ENCODE measurements at regions not wholly inside any gene's neighbourhood (a gene's known extent, or its start where the extent isn't known, plus 50 kb on each side); places are given as distances from the start of the nearest gene placed in this dataset.

DNA sequence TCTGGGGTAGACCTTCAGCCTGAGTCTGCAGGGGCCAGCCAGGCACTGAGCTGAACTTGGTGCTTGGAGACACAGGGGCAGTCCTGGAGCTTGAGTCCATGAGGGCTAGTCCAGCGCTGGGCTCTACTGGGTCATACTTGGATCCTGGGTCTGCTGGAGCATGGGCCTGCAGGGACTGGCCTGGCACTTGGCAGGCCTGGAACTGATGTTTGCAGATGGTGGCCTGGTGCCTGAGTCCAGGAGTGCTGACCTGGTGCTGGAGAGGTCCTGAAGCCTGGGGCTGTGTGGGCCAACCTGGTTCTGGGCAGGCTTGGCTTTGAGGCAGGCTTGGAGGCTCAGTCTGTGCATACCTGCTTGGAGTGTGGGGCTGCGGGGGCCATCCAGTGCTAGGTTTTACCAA, 143.4 kb upstream of the DSCAM start:
- DNase-seq: no peak

DNA sequence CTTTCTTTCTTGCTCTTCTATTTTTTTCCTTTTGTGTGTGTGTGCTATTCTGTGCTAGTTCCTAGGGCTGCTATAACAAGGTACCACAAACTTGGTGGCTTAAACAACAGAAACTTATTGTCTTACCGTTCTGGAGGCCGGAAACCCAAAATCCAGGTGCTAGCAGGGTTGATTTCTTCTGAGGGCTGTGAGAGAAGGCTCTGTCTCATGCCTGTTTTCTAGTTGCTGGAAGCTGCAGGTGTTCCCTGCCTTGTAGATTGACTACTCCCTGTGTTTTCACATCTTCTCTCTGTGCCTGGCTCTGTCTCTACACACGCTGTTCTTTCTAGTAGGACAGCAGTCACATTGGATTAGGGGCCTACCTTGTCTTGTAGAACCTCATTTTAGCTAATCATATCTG, 150.9 kb upstream of the DSCAM start:
- DNase-seq: no peak

DNA sequence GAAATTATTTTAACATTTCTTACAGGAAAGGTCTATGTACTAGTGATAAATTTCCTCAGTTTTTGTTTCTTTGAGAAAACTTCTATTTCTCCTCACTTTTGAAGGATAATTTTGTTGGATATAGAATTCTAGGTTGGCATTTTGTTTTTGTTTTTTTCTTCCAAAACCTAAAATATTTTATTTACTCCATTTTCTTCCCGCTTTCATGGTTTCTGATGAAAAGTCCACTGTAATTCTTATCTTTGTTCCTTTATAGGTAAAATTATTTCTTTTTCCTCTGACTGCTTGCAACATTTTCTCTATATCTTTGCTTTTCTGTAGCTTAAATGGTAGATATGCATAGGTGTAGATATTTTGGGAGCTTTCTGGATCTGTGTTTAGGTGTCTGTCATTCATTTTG, 153.9 kb upstream of the DSCAM start:
- no peak for DNase-seq

DNA sequence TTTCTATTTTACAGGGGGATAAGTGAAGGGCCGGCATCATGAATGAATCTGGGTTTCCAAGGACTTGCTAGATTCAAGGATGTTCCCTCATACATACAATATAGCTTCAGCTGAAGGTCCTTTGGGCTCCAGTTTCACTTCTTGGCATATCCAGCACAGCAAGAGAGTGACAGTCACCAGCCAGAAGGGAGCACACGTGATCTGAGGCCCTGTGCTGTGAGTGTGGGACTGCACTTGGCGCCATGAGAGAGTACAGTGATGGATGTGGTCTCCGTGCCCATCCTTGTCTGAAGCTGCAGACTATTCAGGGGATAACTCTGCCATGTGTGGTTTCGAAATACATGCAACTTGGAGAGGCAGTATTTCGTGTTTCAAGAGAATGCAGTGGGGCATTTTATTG, 159.7 kb upstream of the DSCAM start:
- DNase-seq: no peak

DNA sequence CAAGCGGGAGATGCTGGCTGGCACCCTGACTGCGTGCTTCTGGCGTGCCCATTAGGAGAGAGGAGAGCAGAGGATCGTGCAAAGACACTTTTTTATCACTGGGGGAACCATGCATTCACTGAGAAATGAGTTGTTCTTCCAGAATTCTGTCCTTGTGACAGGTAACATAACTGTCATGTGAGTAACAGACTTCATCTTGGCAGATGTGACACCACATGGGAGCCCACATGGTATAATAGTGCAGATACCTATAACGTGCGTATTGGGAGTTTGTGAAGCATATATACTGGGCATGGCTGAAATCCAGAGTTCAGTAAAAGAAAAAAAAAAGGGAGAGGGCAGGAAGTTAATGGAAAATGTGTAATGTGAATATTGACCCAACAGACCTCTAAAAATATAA, 159.6 kb upstream of the BACE2 start:
- no peak for DNase-seq

DNA sequence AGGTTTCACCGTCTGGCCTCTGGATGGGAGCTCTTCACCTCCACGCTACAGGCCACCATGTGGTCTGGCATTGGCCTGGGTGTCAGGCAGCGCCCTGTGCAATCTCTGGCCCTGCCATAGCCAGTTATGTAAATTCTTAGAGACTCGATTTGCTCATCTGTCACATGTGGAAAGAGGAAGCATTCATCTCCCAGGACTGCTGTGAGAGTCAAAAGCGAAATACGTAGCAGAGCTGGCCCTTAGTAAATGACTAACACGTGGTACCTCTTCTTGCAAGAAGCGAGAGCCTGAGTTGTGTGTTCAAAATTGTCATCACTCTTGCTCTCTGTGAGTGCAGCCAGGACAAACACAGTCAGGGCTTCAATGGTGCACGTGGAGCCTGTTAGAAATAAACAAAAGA, 159.0 kb upstream of the BACE2 start:
- no peak for DNase-seq

DNA sequence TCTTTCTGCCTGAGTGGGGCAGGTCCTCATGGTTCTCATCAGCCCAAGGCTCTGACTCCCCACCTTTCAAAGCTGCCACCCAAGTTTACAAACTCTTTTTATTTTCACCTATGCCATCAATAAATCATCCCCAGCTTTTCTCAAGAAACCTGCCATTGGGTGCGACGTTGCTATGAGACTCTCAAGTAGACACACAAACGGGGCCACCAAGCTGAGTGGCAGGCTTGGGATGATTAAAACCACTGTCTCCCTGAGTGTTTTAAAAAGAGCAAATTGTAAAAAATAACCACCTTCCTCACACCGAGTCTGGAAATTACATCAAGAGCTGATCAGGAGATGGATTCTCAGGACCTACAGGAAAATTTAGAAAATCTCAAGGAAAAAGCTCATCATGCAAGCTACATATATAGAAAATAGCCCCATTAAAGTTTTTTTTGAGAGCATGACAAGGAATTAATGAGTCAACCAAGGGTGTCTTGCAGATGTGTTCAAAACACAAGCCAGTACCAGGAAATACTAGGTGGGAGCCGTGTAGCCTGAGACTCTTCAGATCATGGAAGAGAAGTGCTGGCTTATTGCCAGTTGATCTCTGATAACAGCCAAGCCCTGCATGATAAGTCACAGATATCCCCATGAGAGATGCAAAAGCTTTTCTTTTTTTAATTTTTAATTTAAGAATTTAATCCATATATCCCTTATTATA, 158.4 kb upstream of the BACE2 start:
- no peak for DNase-seq

DNA sequence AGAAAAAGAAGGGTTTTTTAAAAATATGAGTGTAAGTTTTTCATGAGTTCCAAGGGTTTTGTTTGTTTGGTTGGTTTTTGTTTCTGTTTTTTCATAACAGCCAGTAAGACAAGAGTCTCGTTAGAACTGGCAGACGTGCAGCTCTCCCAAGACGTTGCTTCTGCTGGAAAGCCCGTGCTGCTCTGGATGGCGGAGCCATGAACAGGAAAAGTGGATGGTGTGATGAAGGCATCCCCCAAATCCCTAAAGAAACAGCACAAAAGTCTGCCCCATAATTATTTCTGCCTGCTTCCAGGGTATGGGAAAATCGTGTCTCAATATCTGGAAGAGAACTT, 157.9 kb upstream of the BACE2 start:
- no peak for DNase-seq

DNA sequence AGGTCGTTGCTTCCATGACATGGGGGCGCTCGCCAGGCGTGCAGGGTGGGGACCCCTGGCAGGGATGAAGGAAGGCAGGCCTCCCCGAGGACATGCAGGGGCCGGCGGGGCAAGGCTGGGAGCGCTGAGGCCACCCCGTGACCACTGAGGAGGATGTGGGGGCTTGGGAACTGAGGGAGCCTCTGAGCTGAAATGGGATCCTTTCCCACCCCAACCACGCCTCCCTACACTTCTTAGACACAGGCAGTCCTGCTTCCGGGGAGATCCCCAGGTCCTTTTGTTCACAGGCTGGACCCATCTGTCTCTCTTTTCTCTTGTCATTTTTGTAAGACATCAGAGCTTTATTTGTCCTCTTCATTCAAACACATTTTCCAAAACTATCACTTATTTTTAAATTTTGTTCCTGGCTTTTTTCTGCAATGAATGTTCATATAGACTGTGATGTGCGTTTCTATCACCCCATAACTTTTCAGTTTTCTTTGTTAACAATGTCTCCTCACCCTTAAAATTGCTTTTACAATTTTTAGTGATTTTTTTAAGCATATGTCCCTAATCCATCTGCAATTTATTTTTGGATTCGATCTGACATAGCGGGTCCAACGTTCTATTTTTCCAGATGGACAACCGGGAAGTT, 156.7 kb upstream of the BACE2 start:
- DNase-seq: no peak

DNA sequence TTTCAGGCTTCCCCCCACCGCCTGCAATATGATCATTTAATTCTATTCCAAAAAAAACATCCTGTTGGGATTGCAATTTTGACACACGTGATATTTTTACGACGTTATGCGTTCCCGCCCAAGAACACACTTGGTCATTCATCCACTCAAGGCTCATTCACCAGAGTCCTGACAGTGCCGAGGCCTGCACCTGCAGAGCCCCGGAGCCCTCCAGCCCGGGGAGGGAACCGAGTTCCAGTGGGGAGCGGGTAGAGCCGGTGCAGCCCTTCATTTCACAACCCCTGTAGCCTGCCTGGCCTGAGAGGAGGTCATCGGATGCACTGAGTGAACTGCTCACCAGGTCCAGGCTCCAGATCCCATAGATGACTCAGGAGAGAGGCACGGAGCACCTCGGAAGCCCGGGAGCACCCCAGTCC, 156.0 kb upstream of the BACE2 start:
- no peak for DNase-seq

DNA sequence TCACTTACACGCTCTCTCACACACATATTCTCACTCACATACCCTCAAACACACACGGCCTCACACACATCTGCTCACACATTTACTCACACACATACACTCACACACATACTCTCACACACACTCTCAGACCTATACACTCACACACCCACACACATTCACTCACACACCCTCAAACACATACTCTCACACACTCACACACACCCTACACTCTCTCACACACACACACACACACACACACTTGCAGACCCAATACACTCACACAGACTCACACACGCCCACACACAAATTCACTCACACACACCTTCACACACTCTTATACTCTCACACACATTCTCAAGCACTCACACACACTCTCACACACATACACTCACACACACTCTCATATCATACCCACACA, 155.5 kb upstream of the BACE2 start:
- DNase-seq: no peak

DNA sequence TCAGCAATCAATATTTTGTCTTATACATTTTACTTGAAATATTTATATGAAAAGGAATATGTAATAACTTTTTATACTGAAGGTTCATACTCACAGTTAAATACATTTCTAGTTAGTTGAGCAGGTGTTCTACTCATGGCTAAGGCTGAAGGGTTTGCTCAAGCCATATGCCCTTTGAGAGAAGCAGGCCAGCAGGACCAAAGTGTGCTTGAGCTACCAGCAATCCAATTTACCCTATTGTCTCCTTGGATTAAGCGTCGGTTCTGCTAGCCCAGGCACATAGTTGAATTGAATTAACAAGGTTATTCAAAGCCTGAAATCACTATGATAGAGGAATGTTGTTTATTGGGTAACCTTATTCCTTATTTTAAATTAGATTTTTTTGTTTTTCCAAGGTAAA, 151.5 kb upstream of the BACE2 start:
- no peak for DNase-seq

DNA sequence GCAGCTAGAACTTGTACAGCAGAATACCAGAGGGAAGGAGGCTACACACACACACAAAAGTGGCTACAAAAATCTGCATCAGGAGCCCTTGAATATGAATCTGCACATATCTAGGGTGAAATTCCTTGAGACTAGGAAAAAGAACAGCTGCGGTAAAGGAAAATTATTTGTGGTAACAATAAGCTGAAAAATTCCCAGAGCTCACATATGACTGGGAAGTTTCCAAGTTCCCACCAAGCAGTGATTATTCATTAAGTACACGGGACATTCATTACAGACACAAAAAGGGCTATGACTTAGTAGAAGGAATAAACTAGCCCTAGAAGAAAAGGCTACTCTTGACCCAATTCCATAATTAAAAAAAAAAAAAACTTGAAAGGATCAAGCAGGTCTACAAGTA, 149.5 kb upstream of the BACE2 start:
- no peak for DNase-seq

DNA sequence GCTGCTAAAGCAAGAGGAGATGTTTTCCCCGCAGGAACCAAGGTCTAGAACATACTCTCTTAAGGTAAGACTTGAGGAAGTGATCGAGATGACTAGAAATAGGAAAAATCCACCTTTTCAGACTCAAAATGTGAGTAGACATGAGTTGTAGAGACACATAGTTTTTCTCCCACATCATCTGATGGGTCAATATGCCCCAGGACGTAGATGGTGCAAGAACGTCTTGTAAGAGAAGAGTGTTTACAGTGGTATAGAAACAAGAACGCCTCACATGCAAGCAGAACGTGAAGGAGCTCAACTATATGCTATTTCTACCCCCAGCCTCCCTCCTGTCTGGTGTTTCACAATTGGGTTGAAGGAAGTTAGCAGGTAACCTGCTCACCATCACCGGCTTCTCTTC, 144.0 kb upstream of the BACE2 start:
- DNase-seq: no peak

DNA sequence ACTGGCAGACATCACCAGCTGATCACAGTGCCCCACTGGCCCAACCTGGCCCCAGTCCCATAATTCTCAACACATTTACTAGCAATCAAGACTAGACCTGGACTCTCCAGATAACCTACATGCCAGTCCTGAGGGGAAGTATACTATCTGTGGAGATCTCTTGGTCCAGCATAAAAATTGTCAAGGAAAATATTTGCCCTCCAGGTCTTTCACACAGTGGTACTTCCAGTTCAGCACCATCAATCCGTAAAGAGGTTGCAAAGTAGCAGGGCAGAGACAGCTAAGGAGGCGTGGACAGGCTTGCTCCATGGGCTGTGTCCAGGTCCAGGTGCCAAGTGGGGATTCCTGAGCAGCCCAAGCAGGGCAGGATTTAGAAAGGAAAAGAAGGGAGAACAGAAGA, 143.6 kb upstream of the BACE2 start:
- DNase-seq: no peak

DNA sequence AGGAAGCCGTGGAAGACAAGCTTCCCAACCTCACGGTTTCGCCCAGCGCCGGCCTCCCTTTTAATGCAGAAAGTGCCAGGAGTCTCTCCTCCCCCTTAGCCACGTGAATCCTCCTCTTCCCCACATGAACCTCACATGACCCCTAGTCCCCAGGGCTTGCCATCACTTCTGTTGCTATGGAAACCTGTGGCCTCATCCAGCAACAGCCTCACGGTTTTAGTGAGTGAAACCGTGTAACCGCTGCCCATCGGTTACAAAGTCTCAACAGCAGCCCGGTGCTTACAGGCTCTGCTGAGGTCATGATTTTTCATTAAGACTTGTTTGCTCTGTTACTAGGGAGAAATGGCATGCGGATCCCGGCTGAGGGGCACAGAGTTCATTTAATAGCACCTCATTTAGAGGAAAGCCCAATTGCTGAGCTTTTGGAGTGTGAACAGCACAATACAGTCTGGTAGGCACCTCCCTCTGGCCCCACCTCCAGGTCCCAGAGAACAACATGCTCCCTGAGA, 143.2 kb upstream of the BACE2 start:
- no peak for DNase-seq

DNA sequence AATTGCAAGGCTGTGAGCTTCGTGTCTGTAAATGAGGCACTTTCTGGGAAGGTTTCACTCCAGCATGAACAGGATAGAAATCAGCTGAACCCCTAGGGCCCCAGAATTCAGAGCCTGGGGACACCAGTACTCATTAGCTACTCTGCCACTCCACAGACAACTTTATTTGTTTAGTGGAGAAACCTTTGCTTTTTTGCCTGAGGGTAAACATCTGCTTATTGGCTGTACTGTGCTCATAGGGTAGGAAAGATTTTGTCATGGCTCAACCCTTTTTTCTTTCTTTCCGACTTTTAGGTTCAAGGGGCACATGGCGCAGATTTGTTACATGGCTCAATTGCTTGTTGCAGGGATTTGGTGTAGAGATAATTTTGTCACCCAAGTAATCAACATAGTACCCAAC, 138.4 kb upstream of the BACE2 start:
- no peak for DNase-seq

DNA sequence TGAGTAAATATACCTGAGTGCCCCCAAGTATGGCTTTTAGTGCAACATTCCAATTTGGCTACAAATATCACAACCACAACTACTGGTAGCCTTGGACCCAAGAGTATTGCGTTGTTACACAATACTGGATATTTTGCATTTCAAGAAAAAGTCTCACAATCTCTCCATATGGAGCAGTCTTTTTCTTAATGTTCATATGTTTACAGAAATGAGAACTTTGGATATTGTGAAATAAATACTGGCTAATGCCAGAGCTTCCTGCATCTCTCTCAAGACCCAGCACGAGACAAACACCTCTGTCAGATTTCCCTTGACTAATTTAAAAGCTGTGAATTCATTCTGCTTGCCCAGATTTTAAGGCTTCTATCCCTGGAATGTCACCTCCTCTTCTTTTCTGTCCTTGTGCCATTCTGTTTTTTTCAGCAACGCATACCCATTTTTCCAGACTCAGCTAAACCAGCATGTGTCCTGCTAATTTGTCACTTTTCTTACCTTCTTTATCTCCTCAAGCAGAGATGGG, 136.2 kb upstream of the BACE2 start:
- no peak for DNase-seq

DNA sequence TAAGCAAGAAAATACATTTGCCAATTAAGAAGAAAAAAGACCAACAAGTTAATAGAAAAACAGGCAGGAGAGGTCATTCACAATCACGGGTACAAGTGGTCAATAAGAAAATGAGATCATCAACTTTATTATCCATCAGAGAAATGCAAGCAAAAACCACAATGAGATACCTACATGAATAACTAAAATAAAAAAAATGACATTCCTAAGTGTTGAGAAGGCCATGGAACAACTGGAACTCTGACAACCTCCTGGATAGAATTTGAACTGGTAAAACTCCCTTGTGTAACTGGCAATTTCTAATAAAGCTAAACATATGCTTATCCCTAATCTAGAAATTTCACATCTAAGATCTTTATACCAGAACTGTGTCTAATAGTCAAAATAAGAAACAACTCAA, 135.4 kb upstream of the BACE2 start:
- DNase-seq: no peak

DNA sequence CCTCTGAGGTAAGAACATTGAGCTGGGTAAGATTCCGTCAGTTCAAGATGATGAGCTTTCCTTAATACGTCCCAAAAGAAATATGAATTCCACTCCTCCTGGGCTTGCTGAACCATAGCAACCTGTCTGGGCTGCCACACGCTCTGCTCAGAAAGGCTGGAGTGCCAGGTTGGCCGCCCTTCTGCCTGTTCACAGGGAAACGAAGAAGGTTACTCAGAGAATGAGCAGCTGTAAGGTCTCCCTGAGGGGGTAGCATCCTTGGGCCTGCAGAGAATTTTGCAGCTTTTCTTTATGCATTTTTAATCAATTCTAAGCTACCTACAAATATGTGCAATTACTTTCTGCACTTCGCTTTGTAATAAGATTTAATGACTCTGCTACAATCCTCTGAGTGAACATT, 130.7 kb upstream of the BACE2 start:
- DNase-seq: no peak

DNA sequence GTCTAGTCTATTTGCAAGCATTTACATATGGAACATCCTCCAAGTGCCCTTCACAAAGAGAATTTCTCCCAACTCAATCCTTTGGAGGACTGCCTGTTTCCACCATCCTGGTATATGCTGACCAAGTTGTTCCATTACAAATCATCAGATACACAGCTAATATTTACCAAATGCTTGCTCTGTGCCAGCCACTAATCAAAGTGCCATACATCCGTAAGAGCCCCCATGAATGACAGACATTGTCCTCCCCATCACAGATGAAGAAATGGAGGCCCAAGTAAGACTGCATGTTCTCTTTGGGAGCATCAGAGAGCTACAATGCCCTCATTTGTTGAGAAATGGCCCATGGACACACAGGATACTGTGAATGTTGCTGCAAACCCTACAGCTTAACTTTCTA, 130.0 kb upstream of the BACE2 start:
- no peak for DNase-seq

DNA sequence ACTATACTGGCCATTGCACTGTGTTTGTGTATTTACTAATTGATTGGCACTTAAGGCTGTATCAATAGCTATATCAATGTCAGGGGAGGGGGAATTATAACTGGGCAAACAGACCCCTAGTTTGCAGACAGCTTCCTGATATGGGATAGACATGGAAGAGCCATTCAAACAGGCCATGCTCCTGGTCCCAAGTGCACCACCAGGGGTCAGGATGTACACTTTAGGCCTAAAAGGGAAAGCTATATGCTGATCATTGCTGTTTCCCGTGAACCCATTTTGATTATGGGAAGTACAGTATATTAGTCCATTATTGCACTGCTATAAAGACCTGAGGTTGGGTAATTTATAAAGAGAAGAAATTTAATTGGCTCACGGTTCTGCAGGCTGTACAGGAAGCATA, 124.9 kb upstream of the BACE2 start:
- DNase-seq: no peak

DNA sequence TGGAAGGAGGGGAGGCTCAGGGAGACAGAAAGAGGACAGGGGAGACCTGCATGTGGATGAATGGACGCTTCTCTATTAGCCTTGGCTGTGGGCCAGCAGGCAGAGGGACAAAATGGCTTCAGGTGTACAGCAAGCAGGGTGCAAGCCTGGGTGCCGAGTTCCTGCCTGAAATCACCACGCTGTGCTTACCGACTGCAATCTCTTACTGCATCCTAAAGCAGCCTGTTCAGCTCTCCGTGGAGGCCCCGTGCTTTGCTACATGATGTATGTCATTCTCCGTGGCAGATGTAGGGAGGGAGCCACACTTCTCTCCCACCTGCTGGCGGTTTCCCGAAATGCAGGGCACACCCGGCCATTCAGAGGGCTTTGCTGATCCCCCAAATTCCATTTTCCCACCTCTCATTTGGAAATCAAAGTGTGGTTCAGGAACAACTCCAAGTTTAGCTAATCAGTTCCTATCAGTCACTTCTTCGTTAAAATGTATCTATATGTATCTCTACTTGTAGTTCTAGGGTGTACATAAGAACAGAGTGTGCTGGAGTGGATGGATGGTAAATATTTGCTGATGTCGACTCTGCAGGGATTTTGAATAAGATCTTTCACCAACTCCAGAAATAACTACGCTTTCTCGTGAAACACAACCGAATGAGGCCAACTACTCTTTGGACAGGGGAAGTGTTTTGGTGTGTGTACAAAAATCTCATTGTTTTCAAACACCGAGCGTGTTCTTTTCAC, 122.3 kb upstream of the BACE2 start:
- DNase-seq: no peak

DNA sequence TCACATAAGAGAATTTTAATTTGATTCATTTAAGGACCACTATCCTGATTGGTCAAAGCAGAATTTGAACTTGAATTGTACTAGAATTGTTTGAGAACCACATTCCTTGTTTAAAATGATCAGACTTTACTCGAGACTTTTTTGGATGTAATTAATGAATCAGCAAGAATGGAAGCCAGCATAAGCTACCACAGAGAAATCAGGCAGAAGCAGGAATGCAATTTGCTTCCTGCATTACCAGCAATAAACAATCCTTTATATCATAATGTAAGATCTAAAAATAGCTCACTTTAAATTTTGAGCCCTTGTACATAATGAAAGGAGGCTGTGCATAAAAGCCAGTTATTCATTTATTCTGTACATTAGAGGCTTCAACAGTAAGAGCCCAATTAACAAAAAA, 119.8 kb upstream of the BACE2 start:
- no peak for DNase-seq

Data from CD4-positive, alpha-beta T cell treated with Interleukin-17A for 1 hour (primary cell).